H9 (cell line): ENCODE measurements at regions not wholly inside any gene's neighbourhood (a gene's known extent, or its start where the extent isn't known, plus 50 kb on each side); places are given as distances from the start of the nearest gene placed in this dataset.

Source experiments
- DNase-seq: peaks from one replicate; pipeline ENCODE4 v3.0.0-alpha.2; 2017
- H2AFZ ChIP-seq: one replicate; pipeline ENCODE4 v1.6.1; 2013; ENCODE audit warnings: mild to moderate bottlenecking, low read length, control low read depth, moderate library complexity
- H2AK5ac ChIP-seq: 2 replicates; pipeline ENCODE4 v1.6.1; 2013; ENCODE audit warnings: low read length, control low read depth, mixed read lengths; ENCODE audit not compliant: insufficient read length
- H2BK120ac ChIP-seq: one replicate; pipeline ENCODE4 v1.6.1; 2013; ENCODE audit warnings: low read depth, mild to moderate bottlenecking, low read length, control low read depth, inconsistent platforms; ENCODE audit not compliant: poor library complexity, severe bottlenecking
- H2BK12ac ChIP-seq: 2 replicates; pipeline ENCODE4 v1.6.1; 2013; ENCODE audit warnings: low read length, control low read depth, mixed read lengths, low read depth; ENCODE audit not compliant: insufficient read length
- H2BK15ac ChIP-seq: 2 replicates; pipeline ENCODE4 v1.6.1; 2013; ENCODE audit warnings: low read depth, low read length, control low read depth
- H2BK20ac ChIP-seq: one replicate; pipeline ENCODE4 v1.6.1; 2013; ENCODE audit warnings: low read depth, mild to moderate bottlenecking, low read length, control low read depth, inconsistent platforms; ENCODE audit not compliant: poor library complexity, severe bottlenecking
- H2BK5ac ChIP-seq: 2 replicates; pipeline ENCODE4 v1.6.1; 2013; ENCODE audit warnings: low read length, control low read depth, mixed read lengths; ENCODE audit not compliant: insufficient read length
- H3K14ac ChIP-seq: 2 replicates; pipeline ENCODE4 v1.6.1; 2013; ENCODE audit warnings: low read length, control low read depth; ENCODE audit not compliant: insufficient read depth
- H3K18ac ChIP-seq: 2 replicates; pipeline ENCODE4 v1.6.1; 2013; ENCODE audit warnings: low read depth, mild to moderate bottlenecking, mixed read lengths, low read length, control low read depth; ENCODE audit not compliant: insufficient read length
- H3K23ac ChIP-seq: 2 replicates; pipeline ENCODE4 v1.6.1; 2013; ENCODE audit warnings: low read length, control low read depth, mixed read lengths, low read depth; ENCODE audit not compliant: insufficient read length
- H3K23me2 ChIP-seq: 2 replicates; pipeline ENCODE4 v1.6.1; 2013; ENCODE audit warnings: low read depth, mild to moderate bottlenecking, mixed read lengths, low read length, control low read depth; ENCODE audit not compliant: insufficient read length, poor library complexity, severe bottlenecking
- H3K27ac ChIP-seq: 2 replicates; pipeline ENCODE4 v1.5.1; 2013; ENCODE audit warnings: low read length, control low read depth, mixed read lengths, low read depth; ENCODE audit not compliant: insufficient read length
- H3K27me3 ChIP-seq: 2 replicates; pipeline ENCODE4 v1.6.1; 2013; ENCODE audit warnings: low read length, control low read depth, inconsistent platforms; ENCODE audit not compliant: insufficient read depth
- H3K4ac ChIP-seq: 2 replicates; pipeline ENCODE4 v1.6.1; 2013; ENCODE audit warnings: low read depth, mild to moderate bottlenecking, control low read depth, inconsistent platforms, low read length, moderate library complexity
- H3K4me1 ChIP-seq: 2 replicates; pipeline ENCODE4 v1.6.1; 2013; ENCODE audit warnings: low read length, control low read depth, inconsistent platforms; ENCODE audit not compliant: insufficient read depth
- H3K4me2 ChIP-seq: 2 replicates; pipeline ENCODE4 v1.6.1; 2013; ENCODE audit warnings: low read length, control low read depth, mixed read lengths; ENCODE audit not compliant: insufficient read length, insufficient read depth
- H3K56ac ChIP-seq: 2 replicates; pipeline ENCODE4 v1.6.1; 2013; ENCODE audit warnings: low read depth, mild to moderate bottlenecking, mixed read lengths, low read length, control low read depth; ENCODE audit not compliant: insufficient read length
- H3K79me1 ChIP-seq: 2 replicates; pipeline ENCODE4 v1.6.1; 2013; ENCODE audit warnings: low read depth, mild to moderate bottlenecking, moderate library complexity, low read length, control low read depth, inconsistent platforms; ENCODE audit not compliant: insufficient read depth, poor library complexity, severe bottlenecking
- H3K79me2 ChIP-seq: 2 replicates; pipeline ENCODE4 v1.6.1; 2013; ENCODE audit warnings: low read length, control low read depth, inconsistent platforms; ENCODE audit not compliant: insufficient read depth
- H3K9ac ChIP-seq: 2 replicates; pipeline ENCODE4 v1.6.1; 2013; ENCODE audit warnings: low read length, control low read depth, mixed read lengths; ENCODE audit not compliant: insufficient read length; ENCODE audit errors: extremely low read depth
- H3K9me3 ChIP-seq: one replicate; pipeline ENCODE4 v1.6.1; 2013; ENCODE audit warnings: low read depth, low read length, inconsistent platforms; ENCODE audit not compliant: control insufficient read depth
- H3T11ph ChIP-seq: one replicate; pipeline ENCODE4 v1.6.1; 2013; ENCODE audit warnings: mild to moderate bottlenecking, low read length, control low read depth, inconsistent platforms
- H4K20me1 ChIP-seq: one replicate; pipeline ENCODE4 v1.6.1; 2013; ENCODE audit not compliant: control insufficient read depth, insufficient read length, insufficient read depth
- H4K5ac ChIP-seq: 2 replicates; pipeline ENCODE4 v1.6.1; 2013; ENCODE audit warnings: low read depth, mild to moderate bottlenecking, mixed read lengths, low read length, control low read depth; ENCODE audit not compliant: insufficient read length
- H4K8ac ChIP-seq: replicated peaks from 2 replicates; pipeline ENCODE4 v1.6.1; 2013; ENCODE audit warnings: low read length, control low read depth, mixed read lengths, low read depth; ENCODE audit not compliant: insufficient read length
- H4K91ac ChIP-seq: 2 replicates; pipeline ENCODE4 v1.6.1; 2013; ENCODE audit warnings: low read depth, mild to moderate bottlenecking, moderate library complexity, mixed read lengths, low read length, control low read depth; ENCODE audit not compliant: insufficient read length
- H3K27ac Mint-ChIP-seq, 3 experiments: 2 replicates in 2 of 3; 3 replicates in 1 of 3; pipeline ENCODE4 v1.8.0; 2020 to 2021; ENCODE audit warnings: mixed read lengths in 3 of 3, mild to moderate bottlenecking in 1 of 3, moderate library complexity in 1 of 3
- H3K27me3 Mint-ChIP-seq: 2 replicates; pipeline ENCODE4 v1.8.0; 2021; ENCODE audit warnings: low read depth, mild to moderate bottlenecking, moderate library complexity, mixed read lengths
- H3K36me3 Mint-ChIP-seq, 3 experiments: 2 replicates in 2 of 3; 3 replicates in 1 of 3; pipeline ENCODE4 v1.8.0; 2020 to 2021; ENCODE audit warnings: low read depth in 3 of 3, mixed read lengths in 3 of 3; ENCODE audit not compliant: insufficient read depth in 1 of 3
- H3K4me1 Mint-ChIP-seq, 2 experiments: 2 replicates each; pipeline ENCODE4 v1.8.0; 2020; ENCODE audit warnings: mixed read lengths in 2 of 2
- H3K4me3 Mint-ChIP-seq, 2 experiments: 2 replicates in 1 of 2; 3 replicates in 1 of 2; pipeline ENCODE4 v1.8.0; 2020 to 2021; ENCODE audit warnings: mild to moderate bottlenecking in 2 of 2, mixed read lengths in 2 of 2, moderate library complexity in 1 of 2
- H3K9me3 Mint-ChIP-seq, 2 experiments: 2 replicates in 1 of 2; 3 replicates in 1 of 2; pipeline ENCODE4 v1.8.0; 2020; ENCODE audit warnings: mild to moderate bottlenecking in 2 of 2, mixed read lengths in 2 of 2, moderate library complexity in 1 of 2
- WGBS: extraction: QIAGEN DNeasy Blood & Tissue Kit; methylation state at CpG from one replicate; pipeline ENCODE4 v1.1.7; 2013; ENCODE audit warnings: missing lambda C conversion rate, low lambda C conversion rate, mixed read lengths; ENCODE audit not compliant: insufficient read length; ENCODE audit errors: extremely low coverage; 5-methylcytosine and 5-hydroxymethylcytosine counted together
- TF ChIP-seq, protein P1 (sequence below): fragments of 200-600 bp; sonication (generic); conservative IDR thresholded peaks from 3 replicates; pipeline ENCODE4 v1.8.0; 2021; ENCODE audit warnings: antibody characterized with exemption, mild to moderate bottlenecking

DNA sequence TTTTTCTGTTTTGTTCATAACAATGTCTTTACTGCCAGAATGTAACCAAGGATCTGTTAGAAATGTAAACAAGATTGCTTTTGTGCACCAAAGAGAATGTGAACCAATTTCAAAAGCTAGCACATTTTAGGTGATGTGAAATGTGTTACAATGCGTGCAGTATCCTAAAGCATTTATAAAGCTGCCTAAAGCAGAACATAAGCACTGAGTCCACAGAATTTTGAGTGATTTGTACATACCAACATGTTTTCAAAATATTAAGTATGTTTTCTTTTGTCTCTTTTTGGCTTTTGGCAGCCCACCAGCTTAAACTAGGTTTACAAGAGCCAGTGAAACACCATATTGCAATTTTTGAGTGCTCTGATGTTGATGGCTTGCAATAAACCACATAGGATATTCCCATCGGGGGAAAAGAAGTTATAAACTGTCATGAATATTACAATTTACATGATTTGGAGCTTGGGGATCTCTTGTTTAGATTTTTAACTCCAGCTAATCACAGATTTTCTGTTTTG is 364.0 kb downstream of the ZIC1 start:
- Histone ChIP-seq H4K91ac (no peak overlapping the region), H3K14ac (no peak overlapping the region), H3K23ac (no peak overlapping the region), H4K8ac (no peak overlapping the region), H3K4me2 (no peak overlapping the region), H3K23me2 (no peaks in the 10 kb centered on the region), H3K56ac (no peak overlapping the region), H4K20me1 (no peaks in the 10 kb centered on the region), H2BK20ac (no peak overlapping the region), H2AFZ (no peak overlapping the region), H3K27ac (no peak overlapping the region), H2AK5ac (no peak overlapping the region), H3K4ac (no peak overlapping the region), H3K18ac (no peak overlapping the region), H2BK15ac (no peak overlapping the region), H3K9me3 (no peaks in the 10 kb centered on the region), H3K9ac (no peak overlapping the region), H2BK120ac (no peak overlapping the region), H2BK5ac (no peak overlapping the region), H3K79me1 (no peaks in the 10 kb centered on the region), H3T11ph (no peak overlapping the region), H2BK12ac (no peak overlapping the region), H3K4me1 (no peaks in the 10 kb centered on the region), H3K27me3 (no peaks in the 10 kb centered on the region), H3K79me2 (no peaks in the 10 kb centered on the region; the same call in 1 of the 2 replicates), H4K5ac (no peak overlapping the region)
- Mint-ChIP-seq H3K27me3 (no peaks in the 10 kb centered on the region), H3K9me3 (no peaks in the 10 kb centered on the region), H3K27ac (no peak overlapping the region), H3K4me1 (no peaks in the 10 kb centered on the region), H3K36me3 (no peaks in the 10 kb centered on the region), H3K4me3 (no peak overlapping the region)
- no CpG with 5 or more reads among the region's 2 CpGs for WGBS
- no peak for DNase-seq
- TF ChIP-seq, protein P1, sequence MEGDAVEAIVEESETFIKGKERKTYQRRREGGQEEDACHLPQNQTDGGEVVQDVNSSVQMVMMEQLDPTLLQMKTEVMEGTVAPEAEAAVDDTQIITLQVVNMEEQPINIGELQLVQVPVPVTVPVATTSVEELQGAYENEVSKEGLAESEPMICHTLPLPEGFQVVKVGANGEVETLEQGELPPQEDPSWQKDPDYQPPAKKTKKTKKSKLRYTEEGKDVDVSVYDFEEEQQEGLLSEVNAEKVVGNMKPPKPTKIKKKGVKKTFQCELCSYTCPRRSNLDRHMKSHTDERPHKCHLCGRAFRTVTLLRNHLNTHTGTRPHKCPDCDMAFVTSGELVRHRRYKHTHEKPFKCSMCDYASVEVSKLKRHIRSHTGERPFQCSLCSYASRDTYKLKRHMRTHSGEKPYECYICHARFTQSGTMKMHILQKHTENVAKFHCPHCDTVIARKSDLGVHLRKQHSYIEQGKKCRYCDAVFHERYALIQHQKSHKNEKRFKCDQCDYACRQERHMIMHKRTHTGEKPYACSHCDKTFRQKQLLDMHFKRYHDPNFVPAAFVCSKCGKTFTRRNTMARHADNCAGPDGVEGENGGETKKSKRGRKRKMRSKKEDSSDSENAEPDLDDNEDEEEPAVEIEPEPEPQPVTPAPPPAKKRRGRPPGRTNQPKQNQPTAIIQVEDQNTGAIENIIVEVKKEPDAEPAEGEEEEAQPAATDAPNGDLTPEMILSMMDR: no peak
